ENCODE measurements at regions not wholly inside any gene's neighbourhood (a gene's known extent, or its start where the extent isn't known, plus 50 kb on each side); places are given as distances from the start of the nearest gene placed in this dataset.
A peak's percentile ranks its signal among the peaks of the same experiment; 100 is the strongest.
"Not testable (repeated sequence)": the region's sequence is repeated elsewhere in the genome, so short reads cannot be mapped to it uniquely, and the experiment has no call there.

- DNase-seq (ENCODE audit: low read depth) (no peak), FAIRE-seq (no peak)
- H3K27me3 ChIP-seq (ENCODE audit: control insufficient read depth, insufficient read depth, low read length) = no peaks in the 10 kb centered on the region
- no peak overlapping the region for H3K4me3 ChIP-seq (ENCODE audit: low read depth, low read length)
- H3K36me3 ChIP-seq (ENCODE audit: control insufficient read depth, insufficient read depth, low read length) = no peaks in the 10 kb centered on the region
- TF ChIP-seq, protein P1, sequence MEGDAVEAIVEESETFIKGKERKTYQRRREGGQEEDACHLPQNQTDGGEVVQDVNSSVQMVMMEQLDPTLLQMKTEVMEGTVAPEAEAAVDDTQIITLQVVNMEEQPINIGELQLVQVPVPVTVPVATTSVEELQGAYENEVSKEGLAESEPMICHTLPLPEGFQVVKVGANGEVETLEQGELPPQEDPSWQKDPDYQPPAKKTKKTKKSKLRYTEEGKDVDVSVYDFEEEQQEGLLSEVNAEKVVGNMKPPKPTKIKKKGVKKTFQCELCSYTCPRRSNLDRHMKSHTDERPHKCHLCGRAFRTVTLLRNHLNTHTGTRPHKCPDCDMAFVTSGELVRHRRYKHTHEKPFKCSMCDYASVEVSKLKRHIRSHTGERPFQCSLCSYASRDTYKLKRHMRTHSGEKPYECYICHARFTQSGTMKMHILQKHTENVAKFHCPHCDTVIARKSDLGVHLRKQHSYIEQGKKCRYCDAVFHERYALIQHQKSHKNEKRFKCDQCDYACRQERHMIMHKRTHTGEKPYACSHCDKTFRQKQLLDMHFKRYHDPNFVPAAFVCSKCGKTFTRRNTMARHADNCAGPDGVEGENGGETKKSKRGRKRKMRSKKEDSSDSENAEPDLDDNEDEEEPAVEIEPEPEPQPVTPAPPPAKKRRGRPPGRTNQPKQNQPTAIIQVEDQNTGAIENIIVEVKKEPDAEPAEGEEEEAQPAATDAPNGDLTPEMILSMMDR (IDR thresholded peaks at IDR 0.05; ENCODE audit: insufficient read depth, low read length, severe bottlenecking) = no peak
These were observed 328.1 kb upstream of the MON1B start for GRCh38 chr16:76862901-76863300.

GRCh38 chr16:76866994-76867393 lies 324.0 kb upstream of the MON1B start:
- FAIRE-seq (no peak), DNase-seq (ENCODE audit: low read depth) (no peak)
- TF ChIP-seq, protein P1 (IDR thresholded peaks at IDR 0.05; ENCODE audit: insufficient read depth, low read length, severe bottlenecking) = no peak
- no peaks in the 10 kb centered on the region for H3K36me3 ChIP-seq (ENCODE audit: control insufficient read depth, insufficient read depth, low read length)
- H3K27me3 ChIP-seq (ENCODE audit: control insufficient read depth, insufficient read depth, low read length) = no peaks in the 10 kb centered on the region
- H3K4me3 ChIP-seq (ENCODE audit: low read depth, low read length) = no peak overlapping the region

DNA sequence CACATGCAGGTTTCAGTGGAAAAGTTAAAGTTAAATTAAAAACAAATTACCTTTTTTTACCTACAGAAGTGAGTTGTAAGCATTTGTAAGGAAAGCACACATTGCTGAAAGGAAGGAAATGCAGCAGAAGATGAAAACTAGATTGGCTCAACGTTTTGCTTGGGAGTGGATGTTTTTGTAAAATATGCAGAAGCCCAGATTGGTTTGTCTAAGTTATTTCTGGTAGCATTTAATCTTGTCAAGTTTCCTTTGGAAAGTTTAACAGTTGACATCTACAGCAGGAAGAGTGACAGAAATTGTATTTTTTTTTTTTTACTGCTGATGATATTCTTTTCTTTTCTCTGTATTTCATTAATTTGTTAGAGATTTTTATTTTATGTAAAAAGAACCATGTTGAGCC lies 315.1 kb upstream of the MON1B start:
- no peaks in the 10 kb centered on the region for H3K36me3 ChIP-seq (ENCODE audit: control insufficient read depth, insufficient read depth, low read length)
- TF ChIP-seq, protein P1 (IDR thresholded peaks at IDR 0.05; ENCODE audit: insufficient read depth, low read length, severe bottlenecking) = no peak
- FAIRE-seq (no peak), DNase-seq (ENCODE audit: low read depth) (no peak)
- H3K27me3 ChIP-seq (ENCODE audit: control insufficient read depth, insufficient read depth, low read length) = no peaks in the 10 kb centered on the region
- no peak overlapping the region for H3K4me3 ChIP-seq (ENCODE audit: low read depth, low read length)

DNA sequence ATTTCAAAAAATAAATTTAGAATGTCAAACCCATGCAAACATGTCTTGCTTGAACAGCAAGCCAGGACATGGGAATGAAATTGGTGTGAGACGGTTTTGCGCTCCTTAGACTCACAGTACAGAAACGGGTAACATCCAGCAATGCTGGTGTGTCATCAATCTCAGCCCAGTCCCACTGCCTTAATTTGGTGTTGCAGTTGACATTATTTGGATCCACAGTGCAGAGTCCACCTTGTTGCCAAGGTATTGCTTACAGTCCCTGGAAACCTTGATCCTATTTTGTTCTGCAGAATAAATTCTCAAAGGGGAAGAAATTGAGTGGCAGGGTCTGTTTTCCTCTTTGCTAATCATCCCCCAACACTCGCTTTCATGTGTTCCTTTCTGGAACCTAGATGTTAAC lies 311.6 kb upstream of the MON1B start:
- no peaks in the 10 kb centered on the region for H3K36me3 ChIP-seq (ENCODE audit: control insufficient read depth, insufficient read depth, low read length)
- no peak for DNase-seq (ENCODE audit: low read depth)
- FAIRE-seq = no peak
- H3K27me3 ChIP-seq (ENCODE audit: control insufficient read depth, insufficient read depth, low read length) = no peaks in the 10 kb centered on the region
- no peak overlapping the region for H3K4me3 ChIP-seq (ENCODE audit: low read depth, low read length)
- TF ChIP-seq, protein P1 (IDR thresholded peaks at IDR 0.05; ENCODE audit: insufficient read depth, low read length, severe bottlenecking) = no peak

DNA sequence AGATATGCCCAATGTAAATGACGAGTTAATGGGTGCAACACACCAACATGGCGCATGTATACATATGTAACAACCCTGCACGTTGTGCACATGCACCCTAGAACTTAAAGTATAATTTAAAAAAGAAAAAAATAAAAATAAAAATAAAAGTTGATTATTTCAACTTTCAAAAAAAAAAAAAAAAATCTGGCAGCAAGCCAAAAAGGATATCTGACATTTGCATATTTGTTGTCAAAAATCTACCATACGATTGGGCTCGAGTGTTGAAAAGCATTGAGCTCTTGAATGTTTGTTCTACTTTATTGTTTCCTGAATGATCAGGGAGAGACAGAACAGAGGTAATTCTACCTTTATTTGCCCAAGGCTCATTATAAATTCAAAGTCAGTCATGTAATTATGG lies 310.5 kb upstream of the MON1B start:
- not testable (repeated sequence) for H3K36me3 ChIP-seq (ENCODE audit: control insufficient read depth, insufficient read depth, low read length); H3K27me3 ChIP-seq (ENCODE audit: control insufficient read depth, insufficient read depth, low read length); H3K4me3 ChIP-seq (ENCODE audit: low read depth, low read length); DNase-seq (ENCODE audit: low read depth); FAIRE-seq

DNA sequence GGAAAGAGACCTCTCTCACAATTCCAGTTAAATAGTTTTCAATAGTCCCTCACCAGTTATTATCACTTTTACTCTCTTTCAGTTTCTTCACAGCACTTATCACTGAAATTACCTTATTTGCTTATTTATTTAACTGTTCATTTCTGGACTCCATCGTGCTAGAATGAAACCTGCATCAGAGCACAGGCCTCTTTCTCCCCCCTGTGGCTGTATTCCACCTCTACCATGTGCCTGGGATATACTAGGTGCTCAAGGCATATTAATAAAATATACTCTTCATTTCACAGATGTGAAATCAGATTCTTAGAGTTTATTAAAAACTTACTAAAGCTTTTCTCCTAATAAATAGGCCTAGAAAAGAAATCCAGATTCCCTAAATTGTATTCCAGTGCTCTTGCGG lies 308.9 kb upstream of the MON1B start:
- FAIRE-seq = no peak
- DNase-seq (ENCODE audit: low read depth) = peak; percentile 2
- H3K4me3 ChIP-seq (ENCODE audit: low read depth, low read length) = no peak overlapping the region

More for the DNA sequence above, 308.9 kb upstream of the MON1B start:
- Histone ChIP-seq H3K27me3 (ENCODE audit: control insufficient read depth, insufficient read depth, low read length) (no peaks in the 10 kb centered on the region), H3K36me3 (ENCODE audit: control insufficient read depth, insufficient read depth, low read length) (no peaks in the 10 kb centered on the region)
- TF ChIP-seq, protein P1 (IDR thresholded peaks at IDR 0.05; ENCODE audit: insufficient read depth, low read length, severe bottlenecking) = peak; percentile 2

Measured in bronchial epithelial cell (primary cell).